T-cell (primary cell): ENCODE measurements at regions not wholly inside any gene's neighbourhood (a gene's known extent, or its start where the extent isn't known, plus 50 kb on each side); places are given as distances from the start of the nearest gene placed in this dataset.

Experiments used
- ATAC-seq, 4 experiments: fragments of 200-7000 bp in 3 of 4; fragments of 150-1000 bp in 1 of 4; cut with Tn5 transposase; replicated peaks in 1 of 4; 1 replicate in 3 of 4; 2 replicates in 1 of 4; pipeline ENCODE4 v1.10.0; 2021; ENCODE audit warnings: moderate library complexity in 3 of 4, mild to moderate bottlenecking in 2 of 4, moderate number of reproducible peaks in 1 of 4
- CTCF ChIA-PET, 2 donors: fragments of 300-600 bp; sonication (Branson Sonifier 250); formaldehyde crosslinking; loops; one replicate each; lab custom pipeline; 2022; ENCODE audit warnings: antibody characterized with exemption in 2 of 2; lab: Charles Lee
- POLR2A ChIA-PET, 2 donors: fragments of 300-600 bp; sonication (Branson Sonifier 250); formaldehyde crosslinking; loops; one replicate each; lab custom pipeline; 2022; ENCODE audit warnings: antibody characterized with exemption in 2 of 2; lab: Charles Lee
- DNase-seq, 35 experiments: peaks; one replicate each; pipeline versions ENCODE4 v3.0.0 to v3.0.0-alpha.2; 2013 to 2023
- H3K27ac ChIP-seq: one replicate; pipeline ENCODE4 v1.5.1; 2013; ENCODE audit warnings: low read length
- H3K27me3 ChIP-seq, 2 experiments: replicated peaks in 1 of 2; 1 replicate in 1 of 2; 2 replicates in 1 of 2; pipeline versions ENCODE4 v1.6.1 to v1.7.0; 2013; ENCODE audit warnings: low read length in 1 of 2, mixed read lengths in 1 of 2; ENCODE audit not compliant: control insufficient read depth in 2 of 2, insufficient read depth in 2 of 2; ENCODE audit errors: extremely low read depth in 1 of 2
- H3K36me3 ChIP-seq, 2 donors: 1 replicate in 1 of 2; 2 replicates in 1 of 2; pipeline versions ENCODE4 v1.6.1 to v1.7.0; 2013; ENCODE audit warnings: low read length in 1 of 2; ENCODE audit not compliant: control insufficient read depth in 2 of 2, insufficient read depth in 1 of 2; ENCODE audit errors: extremely low read depth in 1 of 2
- H3K4me1 ChIP-seq, 2 experiments: 1 replicate in 1 of 2; 2 replicates in 1 of 2; pipeline versions ENCODE4 v1.6.1 to v1.7.0; 2013; ENCODE audit warnings: low read length in 2 of 2, mixed read lengths in 1 of 2; ENCODE audit not compliant: insufficient read depth in 2 of 2, control insufficient read depth in 1 of 2; ENCODE audit errors: extremely low read depth in 1 of 2
- H3K4me3 ChIP-seq, 2 donors: 1 replicate in 1 of 2; 2 replicates in 1 of 2; pipeline versions ENCODE4 v1.5.1 to v1.7.0; 2013; ENCODE audit warnings: mild to moderate bottlenecking in 2 of 2, low read length in 1 of 2, moderate library complexity in 1 of 2; ENCODE audit not compliant: control insufficient read depth in 1 of 2; ENCODE audit errors: extremely low read depth in 1 of 2
- H3K9me3 ChIP-seq: 2 replicates; pipeline ENCODE4 v1.7.0; 2013
- H3K27ac Mint-ChIP-seq, 2 donors: one replicate each; pipeline ENCODE4 v1.8.0; 2020 to 2021; ENCODE audit warnings: mild to moderate bottlenecking in 2 of 2, mixed read lengths in 2 of 2
- H3K27me3 Mint-ChIP-seq, 2 donors: one replicate each; pipeline ENCODE4 v1.8.0; 2021 to 2022; ENCODE audit warnings: mixed read lengths in 2 of 2
- H3K36me3 Mint-ChIP-seq: one replicate; pipeline ENCODE4 v1.8.0; 2021; ENCODE audit warnings: mixed read lengths
- H3K4me1 Mint-ChIP-seq, 3 donors: one replicate each; pipeline ENCODE4 v1.8.0; 2020 to 2022; ENCODE audit warnings: mixed read lengths in 3 of 3, mild to moderate bottlenecking in 1 of 3
- H3K4me3 Mint-ChIP-seq, 3 donors: one replicate each; pipeline ENCODE4 v1.8.0; 2020 to 2022; ENCODE audit warnings: mild to moderate bottlenecking in 3 of 3, mixed read lengths in 3 of 3, moderate library complexity in 3 of 3
- H3K9me3 Mint-ChIP-seq, 3 donors: one replicate each; pipeline ENCODE4 v1.8.0; 2020 to 2022; ENCODE audit warnings: mixed read lengths in 3 of 3
- WGBS: methylation state at CpG from one replicate; pipeline ENCODE4 v1.1.5; 2013; ENCODE audit warnings: missing lambda C conversion rate; ENCODE audit not compliant: insufficient coverage; 5-methylcytosine and 5-hydroxymethylcytosine counted together

DNA sequence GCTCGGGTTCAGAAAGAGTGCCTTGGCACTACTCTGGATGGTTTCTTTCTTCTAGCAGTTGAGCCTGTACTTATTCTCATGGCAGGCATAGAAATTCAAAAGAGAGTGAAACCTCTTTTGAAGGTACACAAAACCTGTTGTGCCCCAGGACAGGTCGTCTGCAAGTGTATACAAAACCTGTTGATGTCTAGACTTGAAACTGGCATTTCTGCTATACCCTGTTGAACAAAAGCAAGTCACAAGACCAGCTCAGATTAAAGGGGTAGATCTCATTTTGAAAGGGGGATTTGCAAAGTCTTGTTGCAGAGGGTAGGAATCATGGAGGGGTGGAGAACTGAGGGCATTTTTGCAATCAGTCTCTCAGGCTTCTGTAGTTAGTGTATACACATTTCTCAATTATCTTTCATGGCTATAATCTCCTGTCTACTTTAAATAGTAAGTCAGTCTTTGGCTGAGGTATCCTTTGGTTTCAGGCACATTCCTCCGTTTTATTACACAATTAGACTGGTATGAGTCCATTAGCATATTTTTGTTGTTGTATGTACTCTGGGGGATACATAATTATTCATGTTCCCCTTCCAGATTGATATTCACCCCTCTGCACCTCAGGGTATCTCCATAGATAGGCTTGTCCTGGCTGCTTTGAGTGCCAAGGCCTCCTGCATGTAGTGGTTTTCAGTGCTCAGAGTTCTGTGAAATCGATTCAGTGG, 251.4 kb downstream of the DTHD1 start:
- no peaks in the 10 kb centered on the region for H3K36me3 Mint-ChIP-seq
- no peaks in the 10 kb centered on the region for H3K4me1 Mint-ChIP-seq
- POLR2A ChIA-PET, result no interaction called here
- peaks cover 0 to 4% of the 10 kb centered on the region in 2 donors for H3K27me3 Mint-ChIP-seq
- no peak overlapping the region for H3K4me3 Mint-ChIP-seq
- Histone ChIP-seq H3K36me3 (no peaks in the 10 kb centered on the region), H3K27ac (no peak overlapping the region), H3K4me3 (no peak overlapping the region), H3K27me3 (no peaks in the 10 kb centered on the region), H3K9me3 (no peaks in the 10 kb centered on the region), H3K4me1 (no peaks in the 10 kb centered on the region)
- DNase-seq (no peak), ATAC-seq (no peak)
- H3K9me3 Mint-ChIP-seq, result peaks cover 3 to 14% (median 12%) of the 10 kb centered on the region in 3 donors
- WGBS, result 49% methylated on average over 2 of the region's 4 CpGs
- CTCF ChIA-PET, result no interaction called here
- no peak overlapping the region for H3K27ac Mint-ChIP-seq

DNA sequence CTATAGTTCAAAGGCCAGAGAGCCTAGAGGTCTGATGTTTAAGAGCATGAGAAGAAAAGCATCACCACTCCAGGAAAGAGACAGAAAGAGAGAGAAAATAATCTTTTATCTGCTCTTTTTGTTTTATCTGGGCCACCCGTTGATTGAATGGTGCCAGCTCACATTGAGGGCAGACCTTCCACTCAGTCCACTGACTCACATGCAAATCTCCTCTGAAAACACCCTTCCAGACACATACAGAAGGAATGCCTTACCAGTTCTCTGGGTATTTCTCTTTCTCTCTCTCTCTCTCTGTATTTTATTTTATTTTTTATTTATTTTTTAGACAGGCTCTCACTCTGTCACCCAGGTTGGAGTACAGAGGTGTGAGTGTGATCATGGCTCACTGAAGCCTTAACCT, 252.5 kb downstream of the DTHD1 start:
- H3K9me3 ChIP-seq, result no peaks in the 10 kb centered on the region
- DNase-seq (no peak), ATAC-seq (no peak)
- no peaks in the 10 kb centered on the region for H3K36me3 ChIP-seq
- H3K27me3 ChIP-seq, result no peaks in the 10 kb centered on the region
- Mint-ChIP-seq H3K9me3 (peaks cover 3% of the 10 kb centered on the region in 3 donors), H3K27me3 (peaks cover 0 to 9% of the 10 kb centered on the region in 2 donors), H3K4me3 (no peak overlapping the region), H3K36me3 (no peaks in the 10 kb centered on the region), H3K27ac (no peak overlapping the region), H3K4me1 (no peaks in the 10 kb centered on the region)
- no peak overlapping the region for H3K27ac ChIP-seq
- no peak overlapping the region for H3K4me3 ChIP-seq
- H3K4me1 ChIP-seq, result no peaks in the 10 kb centered on the region
- ChIA-PET POLR2A (no interaction called here), CTCF (no interaction called here)
- WGBS, result 67% methylated on average over 1 of the region's 1 CpG

DNA sequence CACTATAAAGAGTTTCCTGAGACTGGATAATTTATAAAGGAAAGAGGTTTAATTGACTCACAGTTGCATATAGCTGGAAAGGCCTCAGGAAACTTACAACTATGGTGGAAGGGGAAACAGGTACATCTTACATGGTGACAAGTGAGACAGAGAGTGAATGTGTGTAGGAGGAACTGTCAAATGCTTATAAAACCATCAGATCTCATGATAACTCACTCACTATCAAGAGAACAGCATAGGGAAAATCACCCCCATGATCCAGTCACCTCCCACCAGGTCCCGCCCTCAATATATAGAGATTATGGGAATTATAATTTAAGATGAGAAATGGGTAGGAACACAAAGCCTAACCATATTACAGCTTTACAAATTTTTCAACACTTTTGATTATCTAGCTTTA, 266.0 kb downstream of the DTHD1 start:
- H3K36me3 Mint-ChIP-seq, result no peaks in the 10 kb centered on the region
- no peaks in the 10 kb centered on the region for H3K9me3 Mint-ChIP-seq
- ATAC-seq (no peak), DNase-seq (no peak)
- no peak overlapping the region for H3K27ac Mint-ChIP-seq
- Histone ChIP-seq H3K9me3 (no peaks in the 10 kb centered on the region), H3K36me3 (no peaks in the 10 kb centered on the region), H3K27ac (no peak overlapping the region), H3K4me3 (no peak overlapping the region), H3K27me3 (peaks cover 0 to 3% of the 10 kb centered on the region in 2 experiments), H3K4me1 (peaks cover 0 to 5% of the 10 kb centered on the region in 2 experiments)
- peaks cover 0 to 6% (median 6%) of the 10 kb centered on the region in 3 donors for H3K4me1 Mint-ChIP-seq
- peaks cover 0 to 6% of the 10 kb centered on the region in 2 donors for H3K27me3 Mint-ChIP-seq
- WGBS, result no CpG with 5 or more reads among the region's 1 CpG
- H3K4me3 Mint-ChIP-seq, result no peak overlapping the region
- CTCF ChIA-PET, result no interaction called here
- POLR2A ChIA-PET, result no interaction called here

DNA sequence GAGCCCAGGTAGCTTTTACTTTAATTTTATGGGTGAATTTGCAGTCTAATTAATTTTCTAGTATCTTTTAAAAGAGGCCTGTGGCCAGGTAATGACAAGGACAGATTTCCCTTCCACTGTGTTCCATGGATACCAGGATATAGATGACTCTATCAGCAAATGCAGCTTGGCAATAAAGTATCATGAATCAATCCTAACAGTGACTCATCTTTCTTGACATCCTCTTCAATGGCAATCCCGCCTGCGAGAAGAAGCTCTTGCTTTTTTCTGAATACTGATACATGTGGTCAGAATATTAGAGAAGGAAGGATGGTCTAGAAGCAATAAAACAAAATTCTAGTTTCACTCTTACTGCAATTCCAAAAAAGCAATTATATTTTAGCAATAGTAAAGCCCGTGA, 267.8 kb downstream of the DTHD1 start:
- H3K27me3 ChIP-seq, result peaks cover 0 to 3% of the 10 kb centered on the region in 2 experiments
- H3K27ac ChIP-seq, result no peak overlapping the region
- ChIA-PET POLR2A (no interaction called here), CTCF (interaction anchor here in 1 of 2 donors (0.8 kb wide), 1 partner anchor 81 kb away, joined by 3 read pairs; no protein-coding TSS in a partner anchor)
- no CpG with 5 or more reads among the region's 3 CpGs for WGBS
- Mint-ChIP-seq H3K27me3 (peaks cover 0 to 6% of the 10 kb centered on the region in 2 donors), H3K36me3 (no peaks in the 10 kb centered on the region), H3K27ac (no peak overlapping the region), H3K4me3 (no peak overlapping the region), H3K9me3 (no peaks in the 10 kb centered on the region), H3K4me1 (peaks cover 0 to 6% (median 6%) of the 10 kb centered on the region in 3 donors)
- no peaks in the 10 kb centered on the region for H3K36me3 ChIP-seq
- DNase-seq (no peak), ATAC-seq (no peak)
- no peaks in the 10 kb centered on the region for H3K9me3 ChIP-seq
- no peak overlapping the region for H3K4me3 ChIP-seq
- H3K4me1 ChIP-seq, result peaks cover 0 to 5% of the 10 kb centered on the region in 2 experiments

DNA sequence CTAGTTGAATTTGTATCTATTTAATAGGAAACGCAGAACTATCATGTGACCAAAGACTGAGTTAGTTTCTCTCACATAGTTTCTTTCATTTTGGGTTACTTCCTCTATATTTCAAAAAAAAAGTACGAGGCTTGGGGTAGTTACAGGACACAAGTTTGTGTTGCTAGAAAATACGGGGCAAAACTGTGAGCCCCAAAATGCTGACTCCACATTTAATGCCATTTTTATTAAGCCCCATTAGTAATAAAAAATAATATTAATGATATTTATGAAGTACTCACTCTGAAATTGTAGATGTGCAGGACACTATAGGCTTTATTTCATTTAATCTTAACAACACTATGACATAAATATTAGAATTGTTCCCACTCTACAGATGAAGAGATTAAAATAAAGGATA, 268.6 kb downstream of the DTHD1 start:
- Histone ChIP-seq H3K9me3 (no peaks in the 10 kb centered on the region), H3K4me1 (peaks cover 0 to 5% of the 10 kb centered on the region in 2 experiments), H3K36me3 (no peaks in the 10 kb centered on the region), H3K4me3 (no peak overlapping the region), H3K27ac (no peak overlapping the region), H3K27me3 (peaks cover 0 to 2% of the 10 kb centered on the region in 2 experiments)
- no peak overlapping the region for H3K4me3 Mint-ChIP-seq
- no peak for DNase-seq
- H3K9me3 Mint-ChIP-seq, result no peaks in the 10 kb centered on the region
- peaks cover 0 to 6% (median 6%) of the 10 kb centered on the region in 3 donors for H3K4me1 Mint-ChIP-seq
- no CpG with 5 or more reads among the region's 3 CpGs for WGBS
- H3K27ac Mint-ChIP-seq, result no peak overlapping the region
- peaks cover 0 to 6% of the 10 kb centered on the region in 2 donors for H3K27me3 Mint-ChIP-seq
- no peaks in the 10 kb centered on the region for H3K36me3 Mint-ChIP-seq
- ATAC-seq, result no peak
- ChIA-PET POLR2A (no interaction called here), CTCF (no interaction called here)

DNA sequence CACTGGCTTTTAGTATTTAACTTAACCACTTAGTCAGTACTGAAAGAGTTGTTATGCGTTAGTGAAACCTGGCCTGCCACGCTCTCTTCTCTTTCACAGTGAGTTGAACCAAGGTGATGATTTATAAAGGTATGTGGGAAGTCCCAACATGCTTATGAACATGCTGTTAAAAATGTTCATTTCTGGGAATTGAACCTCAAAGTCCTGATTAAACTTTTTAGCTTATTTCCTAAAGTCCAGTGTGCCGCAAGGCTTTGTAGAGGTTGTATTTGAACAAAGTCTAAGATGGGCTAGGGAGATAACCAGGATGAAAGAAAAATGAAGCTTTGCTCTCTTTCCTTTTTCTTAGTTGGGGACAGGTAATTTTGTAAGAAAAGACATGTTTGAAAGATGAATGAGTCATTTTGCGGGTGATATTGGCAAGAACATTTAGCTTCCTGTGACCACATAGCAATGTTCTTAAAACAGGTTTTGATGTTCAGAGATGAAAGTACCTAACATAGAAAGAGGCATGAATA, 270.3 kb downstream of the DTHD1 start:
- Histone ChIP-seq H3K27ac (no peak overlapping the region), H3K4me1 (peaks cover 0 to 5% of the 10 kb centered on the region in 2 experiments), H3K4me3 (no peak overlapping the region), H3K27me3 (no peaks in the 10 kb centered on the region), H3K9me3 (no peaks in the 10 kb centered on the region), H3K36me3 (no peaks in the 10 kb centered on the region)
- peak in 3 of 35 experiments; percentile 2 to 23 (median 3) for DNase-seq
- H3K36me3 Mint-ChIP-seq, result no peaks in the 10 kb centered on the region
- peak; percentile 40 to 87 (median 56) for ATAC-seq
- POLR2A ChIA-PET, result no interaction called here
- 50% methylated on average over 1 of the region's 4 CpGs for WGBS
- H3K27ac Mint-ChIP-seq, result no peak overlapping the region
- H3K27me3 Mint-ChIP-seq, result peaks cover 0 to 1% of the 10 kb centered on the region in 2 donors
- H3K4me3 Mint-ChIP-seq, result no peak overlapping the region
- peaks cover 0 to 6% (median 6%) of the 10 kb centered on the region in 3 donors for H3K4me1 Mint-ChIP-seq
- CTCF ChIA-PET, result no interaction called here
- no peaks in the 10 kb centered on the region for H3K9me3 Mint-ChIP-seq
